ENCODE measurements at regions not wholly inside any gene's neighbourhood (a gene's known extent, or its start where the extent isn't known, plus 50 kb on each side); places are given as distances from the start of the nearest gene placed in this dataset.

GRCh38 chr15:79592126-79592525, 160.0 kb downstream of the MINAR1 start:
- no peak for TF ChIP-seq CTCF (IDR thresholded peaks at IDR 0.05)
- no peak for TF ChIP-seq POLR2A (IDR thresholded peaks at IDR 0.05)
- no peak for TF ChIP-seq POLR2AphosphoS5 (IDR thresholded peaks at IDR 0.05)
- no peak for TF ChIP-seq EP300 (IDR thresholded peaks at IDR 0.05; ENCODE audit: low read depth)
